Adipose tissue (tissue), 3 donors: ENCODE measurements at regions not wholly inside any gene's neighbourhood (a gene's known extent, or its start where the extent isn't known, plus 50 kb on each side); places are given as distances from the start of the nearest gene placed in this dataset.

Experiments used
- H3K27ac ChIP-seq: one replicate; pipeline ENCODE4 v1.5.1; 2013; ENCODE audit warnings: low read depth, low read length
- WGBS, 3 donors: extraction: QIAGEN DNeasy Blood & Tissue Kit; methylation state at CpG; one replicate each; pipeline ENCODE4 v1.1.7; 2013; 5-methylcytosine and 5-hydroxymethylcytosine counted together
- donor health status: healthy with polysubstance abuse.
- donor health status: Bipolar disorder and iron deficiency.
- donor health status: healthy.

- 60 to 77% (median 76%) methylated on average over 18 of the region's 18 CpGs for WGBS, 3 donors
- H3K27ac ChIP-seq, result no peak overlapping the region
Measured at GRCh38 chr22:27504360-27505253, 296.9 kb downstream of the MN1 start.

DNA sequence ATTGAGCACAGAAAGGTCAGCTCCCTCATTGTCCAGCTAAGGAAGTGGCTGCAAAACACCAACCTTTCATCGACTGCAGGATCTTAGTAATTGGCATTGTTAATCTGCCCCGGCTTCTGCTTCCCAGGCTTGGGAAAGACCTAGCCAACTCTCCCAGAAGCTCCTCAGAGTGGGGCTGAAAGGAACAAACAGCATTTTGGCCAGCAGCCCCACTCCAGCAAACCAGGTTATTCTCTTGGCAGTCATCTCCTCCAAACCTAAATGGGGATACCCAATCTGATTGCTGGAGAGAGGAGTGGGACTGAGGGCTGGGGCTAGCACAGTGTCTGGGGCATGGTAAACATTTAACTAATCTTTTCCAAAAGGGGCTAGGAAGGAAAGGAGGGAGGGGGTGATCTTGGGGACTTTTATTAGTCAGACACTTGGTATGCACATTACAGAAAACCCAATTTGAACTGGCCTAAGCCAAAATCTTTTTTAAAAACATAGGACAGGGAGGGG, 294.4 kb downstream of the MN1 start:
- 38 to 56% (median 46%) methylated on average over 2 of the region's 2 CpGs for WGBS, 3 donors
- no peak overlapping the region for H3K27ac ChIP-seq

GRCh38 chr22:27507935-27508526, 293.5 kb downstream of the MN1 start:
- 75 to 91% (median 78%) methylated on average over 4 of the region's 4 CpGs for whole genome bisulfite sequencing, 3 donors
- no peak overlapping the region for H3K27ac ChIP-seq

DNA sequence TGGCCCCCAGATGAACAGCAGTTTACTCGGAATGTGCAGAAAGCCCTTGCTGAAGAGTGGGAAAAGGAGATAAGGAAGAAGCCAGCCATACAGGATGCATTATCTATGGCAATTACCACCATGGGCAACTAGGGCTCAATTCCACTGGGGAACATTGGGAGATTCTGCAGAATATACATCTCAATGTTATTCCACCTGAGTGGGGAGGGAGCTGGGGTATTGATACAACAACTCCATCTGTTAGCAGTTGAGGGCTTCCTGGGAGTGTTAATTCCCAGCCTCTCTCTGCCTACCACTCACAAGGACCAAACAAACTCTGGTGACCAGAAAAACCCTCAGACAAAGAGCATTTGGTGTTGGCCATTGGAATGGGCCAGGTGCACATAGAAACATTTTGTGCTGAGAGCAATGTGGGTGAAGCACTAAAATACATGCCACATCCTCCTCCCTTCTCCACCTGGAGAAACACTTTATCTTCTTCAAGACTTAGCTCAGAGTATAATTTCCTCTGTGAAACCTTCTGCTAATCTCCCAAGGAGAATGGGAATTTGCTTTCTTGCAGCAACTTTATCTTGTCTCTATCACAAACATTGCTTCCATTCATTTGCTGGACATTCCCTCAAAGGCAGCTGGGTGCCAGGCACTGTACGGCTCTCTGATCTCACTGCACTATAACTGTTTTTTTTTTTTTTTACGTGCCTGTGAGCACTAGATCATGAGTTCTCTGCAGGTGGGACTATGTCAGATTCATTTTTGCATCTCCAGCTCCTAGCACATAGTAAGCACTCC, 292.2 kb downstream of the MN1 start:
- H3K27ac ChIP-seq, result no peak overlapping the region
- WGBS, 3 donors, result 81 to 87% (median 82%) methylated on average over 3 of the region's 3 CpGs

- 90 to 93% (median 92%) methylated on average over 3 of the region's 3 CpGs for WGBS, 3 donors
- no peak overlapping the region for H3K27ac ChIP-seq
Measured at GRCh38 chr22:27510024-27510423, 291.5 kb downstream of the MN1 start.

GRCh38 chr22:27512283-27512761, 289.2 kb downstream of the MN1 start:
- no peak overlapping the region for H3K27ac ChIP-seq
- WGBS, 3 donors, result 13 to 37% (median 15%) methylated on average over 13 of the region's 13 CpGs

DNA sequence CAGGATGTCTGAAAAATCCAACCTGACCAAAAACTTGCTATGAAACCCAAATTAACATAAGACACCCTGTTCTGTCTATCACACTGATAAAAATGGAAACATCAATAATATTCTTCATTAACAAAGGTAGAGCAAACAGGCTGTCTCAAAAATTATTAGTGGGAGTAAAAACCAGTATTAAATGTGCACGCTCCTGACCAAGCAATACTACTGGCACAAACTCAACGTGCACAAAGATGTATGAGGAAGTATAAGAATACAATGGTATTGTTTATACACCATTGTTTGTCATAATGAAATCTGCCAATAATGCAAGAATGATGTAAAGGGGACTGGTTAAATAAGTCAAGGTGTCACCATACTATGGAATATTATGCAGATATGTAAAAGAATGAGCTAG, 288.5 kb downstream of the MN1 start:
- 34 to 38% (median 38%) methylated on average over 2 of the region's 2 CpGs for WGBS, 3 donors
- H3K27ac ChIP-seq, result no peak overlapping the region

DNA sequence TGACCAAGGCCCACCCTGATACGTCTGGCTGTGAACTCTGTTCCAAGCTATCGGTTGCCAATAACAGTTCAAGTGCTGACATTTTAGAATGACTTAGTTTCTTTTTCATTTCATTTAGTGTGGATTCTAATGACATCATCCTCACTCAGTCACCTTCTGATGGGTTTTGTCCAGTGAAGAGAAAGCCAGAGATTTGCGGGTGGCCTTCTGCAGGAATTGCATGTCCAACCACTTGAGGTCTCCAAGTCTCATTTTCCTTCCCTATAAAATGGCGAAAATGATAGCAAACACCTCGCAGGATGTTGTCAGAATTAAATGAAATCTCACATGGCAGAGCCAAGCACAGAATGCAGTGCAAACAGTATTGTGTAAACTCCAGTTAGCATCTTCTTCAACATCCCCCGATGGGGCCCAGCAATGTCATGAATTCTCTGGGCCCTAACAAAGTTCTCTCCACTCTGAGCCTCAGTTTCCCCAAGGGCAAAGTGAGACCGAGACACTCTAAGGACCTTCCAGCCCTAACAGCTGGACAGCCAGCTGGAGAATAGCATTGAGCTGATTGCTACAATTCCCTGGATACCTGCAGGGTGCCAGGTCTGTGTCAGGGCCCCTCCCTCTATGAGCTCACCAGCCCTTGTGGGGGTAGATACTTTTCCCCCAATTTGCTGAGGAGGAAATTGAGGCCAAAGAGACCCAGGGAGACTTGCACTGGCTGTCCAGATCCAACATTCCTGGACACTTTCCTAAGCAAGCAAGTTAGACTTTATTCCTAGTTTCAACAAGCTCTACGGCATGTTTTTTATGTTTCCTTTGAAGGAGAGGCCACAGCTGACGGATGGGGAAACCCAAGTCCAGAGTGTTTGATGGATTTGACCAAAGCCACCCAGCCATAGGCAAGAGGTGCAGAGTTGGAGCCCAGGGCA, 286.7 kb downstream of the MN1 start:
- WGBS, 3 donors, result 60 to 73% (median 64%) methylated on average over 9 of the region's 9 CpGs
- H3K27ac ChIP-seq, result no peak overlapping the region

- WGBS, 3 donors, result 80 to 84% (median 83%) methylated on average over 7 of the region's 7 CpGs
Measured at GRCh38 chr22:27517361-27518155, 284.0 kb downstream of the MN1 start.

GRCh38 chr22:27518531-27519340, 282.8 kb downstream of the MN1 start:
- WGBS, 3 donors, result 64 to 70% (median 66%) methylated on average over 16 of the region's 16 CpGs
- H3K27ac ChIP-seq, result no peak overlapping the region

More at GRCh38 chr22:27517361-27518155, 284.0 kb downstream of the MN1 start:
- H3K27ac ChIP-seq, result no peak overlapping the region

GRCh38 chr22:27523711-27524110, 277.8 kb downstream of the MN1 start:
- WGBS, 3 donors, result 90 to 92% (median 90%) methylated on average over 5 of the region's 5 CpGs
- H3K27ac ChIP-seq, result no peak overlapping the region

DNA sequence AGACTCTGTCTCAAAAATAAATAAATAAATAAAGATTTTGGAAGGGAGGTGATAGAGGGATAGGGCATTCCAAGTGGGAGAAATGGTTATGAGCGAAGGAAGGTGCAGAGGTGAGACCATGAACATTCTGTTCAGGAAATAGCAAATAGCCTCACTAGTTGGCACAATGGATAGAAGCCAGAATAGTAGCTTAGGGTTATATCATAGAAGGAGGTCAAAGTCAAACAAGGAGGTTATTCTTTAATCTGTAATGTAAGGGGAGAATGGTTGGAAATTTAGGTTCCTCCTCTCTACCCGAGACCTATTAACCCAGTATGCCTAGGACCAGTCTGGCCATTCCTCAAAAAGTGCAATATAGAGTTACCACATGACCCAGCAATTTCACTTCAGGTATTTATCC, 275.8 kb downstream of the MN1 start:
- no peak overlapping the region for H3K27ac ChIP-seq
- 78 to 94% (median 88%) methylated on average over 2 of the region's 2 CpGs for whole genome bisulfite sequencing, 3 donors

GRCh38 chr22:27526901-27527300, 274.7 kb downstream of the MN1 start:
- WGBS, 3 donors, result 53 to 67% (median 67%) methylated on average over 10 of the region's 10 CpGs
- no peak overlapping the region for H3K27ac ChIP-seq

GRCh38 chr22:27531782-27532530, 269.6 kb downstream of the MN1 start:
- H3K27ac ChIP-seq, result no peak overlapping the region
- 73 to 79% (median 76%) methylated on average over 8 of the region's 8 CpGs for WGBS, 3 donors

GRCh38 chr22:27533105-27533745, 268.3 kb downstream of the MN1 start:
- 76 to 84% (median 78%) methylated on average over 8 of the region's 8 CpGs for WGBS, 3 donors
- H3K27ac ChIP-seq, result no peak overlapping the region
